SK-MEL-5 (cell line): ENCODE measurements at regions not wholly inside any gene's neighbourhood (a gene's known extent, or its start where the extent isn't known, plus 50 kb on each side); places are given as distances from the start of the nearest gene placed in this dataset.
"Not testable (repeated sequence)": the region's sequence is repeated elsewhere in the genome, so short reads cannot be mapped to it uniquely, and the experiment has no call there.

Experiments used
- DNase-seq: peaks from one replicate; pipeline ENCODE4 v3.0.0-alpha.2; 2016; ENCODE audit warnings: low read depth, low spot score
- in situ Hi-C: cut with HindIII; loops from 2 replicates; pipeline ENCODE4 v1.10.0; 2016; ENCODE audit warnings: low sequenced_read_pairs, high pct_unique_total_duplicates, low pct_unique_long_range_greater_than_20kb

- no peak for DNase-seq
- in situ Hi-C loops, result no loop called here
Observed at GRCh38 chr3:87810452-87811016, 248.3 kb downstream of the CGGBP1 start.

- in situ Hi-C loops, result no loop called here
- DNase-seq, result no peak
Observed at GRCh38 chr3:87805670-87806069, 253.1 kb downstream of the CGGBP1 start.

- DNase-seq, result no peak
- in situ Hi-C loops, result no loop called here
Observed at GRCh38 chr3:87801409-87801808, 257.4 kb downstream of the CGGBP1 start.

- DNase-seq, result no peak
- in situ Hi-C loops, result no loop called here
Observed at GRCh38 chr3:87800516-87800915, 258.3 kb downstream of the CGGBP1 start.

DNA sequence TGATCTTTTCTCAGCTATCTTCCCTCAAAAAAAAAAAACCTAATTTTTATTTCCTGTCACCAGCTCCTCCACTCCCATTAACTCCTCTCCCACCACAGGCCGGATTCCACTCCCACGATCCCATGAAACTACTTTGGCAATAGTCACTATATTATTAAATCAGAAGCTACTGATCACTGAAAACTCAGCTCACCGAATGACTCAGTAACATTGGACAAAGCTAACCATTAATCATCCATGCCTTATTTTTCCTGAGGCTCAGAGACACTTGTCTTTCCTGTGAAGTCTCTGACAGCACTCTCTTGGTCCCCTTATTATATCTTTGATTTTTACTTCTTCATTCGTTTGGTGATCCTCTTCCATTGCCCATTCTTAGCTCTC, 260.2 kb downstream of the CGGBP1 start:
- in situ Hi-C loops, result no loop called here
- DNase-seq, result no peak

DNA sequence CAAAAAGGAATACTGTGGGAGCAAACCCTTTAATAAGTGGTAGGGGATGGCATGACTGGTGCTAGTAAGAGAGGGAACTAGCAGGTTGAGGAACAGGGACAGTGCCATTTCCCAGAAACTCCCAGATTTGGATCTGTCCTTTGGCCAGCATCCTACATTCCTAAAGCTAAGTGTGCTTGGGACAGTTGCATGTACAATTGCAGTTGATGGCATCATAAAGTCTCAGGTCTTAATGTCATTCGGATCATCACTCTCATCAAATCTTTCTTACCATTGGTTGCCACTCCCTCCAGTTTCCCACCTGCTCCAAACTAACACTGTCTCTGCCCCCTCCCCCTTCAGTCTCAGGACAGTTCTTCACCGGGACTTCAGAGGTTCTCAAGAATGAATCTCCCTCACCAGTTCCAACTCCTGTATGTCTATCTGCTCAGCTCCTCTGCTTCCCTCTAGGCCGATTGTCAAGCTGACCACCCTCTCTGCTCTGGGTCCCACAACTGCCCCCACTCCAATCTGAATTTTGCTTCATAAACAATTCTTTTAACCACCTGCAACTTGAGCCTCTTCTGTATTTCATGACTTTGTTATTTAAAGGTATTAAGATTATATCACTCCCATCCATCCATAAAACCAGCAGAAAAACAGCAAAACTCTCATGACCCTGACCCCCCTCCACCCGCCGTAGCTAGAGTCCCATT, 260.8 kb downstream of the CGGBP1 start:
- DNase-seq, result no peak
- in situ Hi-C loops, result no loop called here

DNA sequence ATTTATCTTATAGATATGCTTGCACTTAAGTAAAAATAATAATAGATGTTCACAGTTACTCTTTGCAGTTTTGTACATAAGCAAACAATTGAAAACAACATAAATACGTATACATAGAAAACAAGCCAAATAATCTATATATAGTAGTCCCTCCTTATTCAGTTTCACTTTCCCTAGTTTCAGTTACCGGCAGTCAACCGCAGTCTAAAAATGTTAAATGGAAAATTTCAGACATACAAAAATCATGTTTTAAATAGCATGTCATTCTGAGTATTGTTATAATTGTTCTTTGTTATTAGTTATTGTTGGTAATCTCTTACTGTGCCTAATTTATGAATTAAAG, 262.0 kb downstream of the CGGBP1 start:
- no peak for DNase-seq
- in situ Hi-C loops, result no loop called here

- no peak for DNase-seq
- in situ Hi-C loops, result no loop called here
Observed at GRCh38 chr3:87796137-87796842, 262.5 kb downstream of the CGGBP1 start.

GRCh38 chr3:87795701-87796100, 263.1 kb downstream of the CGGBP1 start:
- no peak for DNase-seq
- in situ Hi-C loops, result no loop called here

- in situ Hi-C loops, result no loop called here
- DNase-seq, result no peak
Observed at GRCh38 chr3:87793337-87793877, 265.4 kb downstream of the CGGBP1 start.

DNA sequence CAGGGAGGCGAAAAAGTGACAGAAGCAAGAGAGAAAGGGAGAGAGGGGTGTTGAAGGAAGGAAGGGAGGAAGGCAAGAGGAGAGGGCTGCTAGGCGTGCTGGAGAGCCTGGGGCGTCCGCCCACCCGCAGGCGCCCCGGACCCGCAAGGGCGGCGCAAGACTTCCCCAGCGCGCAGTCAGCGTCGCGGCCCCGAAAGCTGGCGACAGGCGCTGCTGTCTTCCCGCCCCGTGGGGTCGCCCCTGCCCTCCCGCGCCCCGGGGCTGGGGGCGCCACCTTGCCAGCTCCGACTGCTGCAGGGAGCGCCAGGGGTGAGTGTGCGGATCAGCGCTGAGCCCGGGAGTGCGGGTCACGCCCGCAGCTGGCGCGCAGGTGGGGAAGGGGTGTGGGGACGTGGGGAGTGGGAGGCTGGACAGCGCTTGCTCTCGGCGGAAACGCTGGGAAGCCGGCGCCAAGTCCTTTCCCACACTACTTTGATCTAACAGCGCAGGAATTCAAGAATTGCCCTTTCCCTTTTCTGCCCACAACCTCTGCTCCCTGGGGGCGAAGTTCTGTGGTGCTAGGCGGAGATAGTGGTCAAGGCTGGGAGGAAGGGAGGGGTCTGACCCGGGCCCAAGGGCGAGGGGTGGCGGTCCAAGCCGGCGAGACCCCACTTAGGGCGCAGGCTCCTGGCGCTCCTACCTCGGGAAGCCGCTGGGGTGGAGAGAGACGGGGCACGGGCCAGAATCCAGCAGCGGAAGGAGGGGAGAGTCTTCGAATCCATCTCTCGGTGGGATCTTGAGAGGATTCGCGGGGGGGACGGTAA, 266.1 kb downstream of the CGGBP1 start, which contains the start of gene HTR1F:
TSS of gene HTR1F (plus strand) at position 173 of the 803 bp plus-strand sequence.
- DNase-seq, result no peak
- in situ Hi-C loops, result no loop called here

- in situ Hi-C loops, result no loop called here
- DNase-seq, result no peak
Observed at GRCh38 chr3:87792198-87792533, 266.6 kb downstream of the CGGBP1 start.

DNA sequence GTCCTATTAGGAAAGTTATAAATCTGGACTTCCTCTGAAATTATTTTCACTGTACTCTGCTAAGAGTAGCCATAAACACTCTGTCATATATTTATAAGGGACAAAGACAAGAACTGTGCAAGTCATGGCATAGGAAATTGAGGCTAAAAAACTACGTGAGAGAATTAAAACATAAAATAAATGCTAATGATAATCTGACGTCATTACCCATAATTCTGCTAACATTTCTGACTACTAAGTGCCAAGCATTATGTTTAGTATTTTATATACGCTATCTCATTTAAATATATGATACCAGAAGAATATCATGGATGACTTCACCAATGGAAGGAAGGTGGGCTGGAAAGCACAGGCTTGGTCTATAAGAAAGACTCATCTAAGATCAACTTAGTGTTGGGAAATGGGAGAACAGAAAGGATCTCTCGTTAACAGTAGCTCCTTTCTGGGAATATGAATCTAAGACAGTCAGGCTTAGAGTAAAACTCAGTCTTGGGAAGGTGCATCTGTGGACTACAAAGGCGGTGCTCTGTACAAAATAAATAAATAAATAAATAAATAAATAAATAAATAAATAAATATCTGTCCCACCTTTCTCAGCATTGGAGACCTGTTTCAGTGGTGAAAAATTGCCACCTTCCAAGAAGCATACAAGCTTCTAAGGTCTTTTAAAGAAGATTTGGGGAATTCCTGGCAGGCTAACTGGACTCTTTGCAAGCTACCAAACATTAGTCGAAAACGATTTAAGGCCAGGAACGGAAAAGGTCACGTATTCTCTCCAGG, 267.4 kb downstream of the CGGBP1 start:
- in situ Hi-C loops, result no loop called here
- DNase-seq, result no peak

DNA sequence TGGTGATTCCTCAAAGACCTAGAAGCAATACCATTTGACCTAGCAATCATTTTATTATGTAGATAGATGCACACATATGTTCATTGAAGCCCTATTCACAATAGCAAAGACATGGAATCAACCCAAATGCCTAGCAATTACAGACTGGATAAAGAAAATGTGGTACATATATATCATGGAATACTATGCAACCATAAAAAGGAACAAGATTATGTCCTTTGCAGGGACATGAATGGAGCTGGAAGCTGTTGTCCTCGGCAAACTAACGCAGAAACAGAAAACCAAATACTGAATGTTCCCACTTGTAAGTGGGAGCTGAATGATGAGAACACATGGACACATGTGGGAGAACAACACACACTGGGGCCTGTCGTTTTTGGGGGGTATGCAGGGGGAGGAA, 269.8 kb downstream of the CGGBP1 start:
- not testable (repeated sequence) for DNase-seq

DNA sequence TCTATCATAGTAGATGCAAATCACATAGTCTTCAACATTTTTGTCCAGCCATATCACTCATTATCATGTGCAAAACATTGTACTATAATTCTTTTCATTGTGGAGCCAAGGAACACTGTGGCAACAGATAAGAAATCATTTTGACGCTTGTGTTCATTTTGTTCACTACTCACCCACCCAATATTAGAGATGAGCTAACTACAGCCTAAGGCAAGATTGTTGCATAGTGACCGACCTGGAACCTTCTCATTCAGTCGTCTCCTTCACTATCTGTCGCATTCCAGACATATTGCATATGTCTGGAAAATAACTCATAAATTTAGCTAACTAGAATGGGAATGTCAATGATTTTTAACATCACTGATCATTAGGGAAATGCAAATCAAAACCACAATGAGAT, 270.3 kb downstream of the CGGBP1 start:
- in situ Hi-C loops, result no loop called here
- DNase-seq, result no peak

More for the DNA sequence above, 269.8 kb downstream of the CGGBP1 start:
- in situ Hi-C loops, result not testable (repeated sequence)

GRCh38 chr3:87780811-87781210, 278.0 kb downstream of the CGGBP1 start:
- DNase-seq, result no peak
- in situ Hi-C loops, result no loop called here

DNA sequence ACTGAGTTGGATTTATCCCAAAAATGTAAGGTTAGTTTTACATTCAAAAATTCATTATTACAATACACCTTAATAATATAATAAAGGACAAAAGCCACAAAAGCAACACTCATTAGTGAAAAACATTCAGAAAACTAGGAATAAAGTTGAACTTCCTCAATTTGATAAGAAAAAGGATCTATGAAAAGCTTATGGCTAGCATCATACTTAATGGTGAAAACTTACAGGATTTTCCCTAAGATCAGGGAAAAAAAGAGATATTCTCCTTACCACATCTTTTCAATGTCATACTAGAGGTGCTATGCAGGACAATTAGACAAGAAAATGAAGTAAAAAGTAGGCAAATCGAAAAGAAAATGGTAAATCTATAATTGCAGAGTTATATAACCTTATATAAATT, 279.9 kb downstream of the CGGBP1 start:
- in situ Hi-C loops, result no loop called here

More for the DNA sequence above, 279.9 kb downstream of the CGGBP1 start:
- DNase-seq, result no peak
